Spinal cord (tissue), 9 donors: ENCODE measurements at regions not wholly inside any gene's neighbourhood (a gene's known extent, or its start where the extent isn't known, plus 50 kb on each side); places are given as distances from the start of the nearest gene placed in this dataset.
A peak's percentile ranks its signal among the peaks of the same experiment; 100 is the strongest.

ENCODE experiments used
- DNase-seq, 6 donors: peaks; one replicate each; pipeline versions ENCODE4 v3.0.0 to v3.0.0-alpha.2; 2013 to 2015; ENCODE audit warnings: low spot score in 6 of 6, low read depth in 4 of 6
- H3K27ac ChIP-seq: one replicate; pipeline ENCODE4 v1.5.1; 2013; ENCODE audit warnings: low read depth, low read length, control low read depth
- H3K27me3 ChIP-seq: one replicate; pipeline ENCODE4 v1.6.1; 2013; ENCODE audit warnings: low read length; ENCODE audit not compliant: control insufficient read depth, insufficient read depth
- H3K36me3 ChIP-seq: one replicate; pipeline ENCODE4 v1.6.1; 2013; ENCODE audit warnings: low read length; ENCODE audit not compliant: control insufficient read depth, insufficient read depth
- H3K4me1 ChIP-seq: one replicate; pipeline ENCODE4 v1.6.1; 2013; ENCODE audit warnings: low read length; ENCODE audit not compliant: control insufficient read depth, insufficient read depth
- H3K4me3 ChIP-seq: one replicate; pipeline ENCODE4 v1.5.1; 2013; ENCODE audit warnings: low read depth, low read length, control low read depth
- H3K9me3 ChIP-seq: one replicate; pipeline ENCODE4 v1.6.1; 2013; ENCODE audit warnings: low read length; ENCODE audit not compliant: control insufficient read depth, insufficient read depth
- WGBS: methylation state at CpG from one replicate; pipeline ENCODE4 v1.1.5; 2013; ENCODE audit warnings: missing lambda C conversion rate; ENCODE audit not compliant: insufficient coverage; 5-methylcytosine and 5-hydroxymethylcytosine counted together
- donor health status: healthy.

- Histone ChIP-seq H3K36me3 (no peaks in the 10 kb centered on the region), H3K4me3 (no peak overlapping the region), H3K27ac (no peak overlapping the region), H3K4me1 (peaks cover 6% of the 10 kb centered on the region), H3K27me3 (no peaks in the 10 kb centered on the region), H3K9me3 (no peaks in the 10 kb centered on the region)
- WGBS = 88% methylated on average over 11 of the region's 11 CpGs
- DNase-seq = no peak
Observed at GRCh38 chr15:70490148-70490837, 273.1 kb downstream of the UACA start.

GRCh38 chr15:70488941-70489848 is 274.2 kb downstream of the UACA start:
- no peak for DNase-seq
- H3K27me3 ChIP-seq = no peaks in the 10 kb centered on the region
- H3K36me3 ChIP-seq = no peaks in the 10 kb centered on the region
- H3K27ac ChIP-seq = no peak overlapping the region
- no peak overlapping the region for H3K4me3 ChIP-seq
- WGBS = 85% methylated on average over 11 of the region's 15 CpGs
- H3K9me3 ChIP-seq = no peaks in the 10 kb centered on the region
- no peaks in the 10 kb centered on the region for H3K4me1 ChIP-seq

- WGBS = 8% methylated on average over 3 of the region's 6 CpGs
- H3K4me1 ChIP-seq = no peaks in the 10 kb centered on the region
- no peak overlapping the region for H3K27ac ChIP-seq
- H3K9me3 ChIP-seq = no peaks in the 10 kb centered on the region
- H3K36me3 ChIP-seq = no peaks in the 10 kb centered on the region
- DNase-seq = peak in 4 of 6 donors; percentile 31 to 85 (median 70)
- no peak overlapping the region for H3K4me3 ChIP-seq
- no peaks in the 10 kb centered on the region for H3K27me3 ChIP-seq
Observed at GRCh38 chr15:70488002-70488605, 275.3 kb downstream of the UACA start.

- H3K36me3 ChIP-seq = no peaks in the 10 kb centered on the region
- no peaks in the 10 kb centered on the region for H3K4me1 ChIP-seq
- no peak for DNase-seq
- H3K9me3 ChIP-seq = no peaks in the 10 kb centered on the region
- H3K4me3 ChIP-seq = no peak overlapping the region
- 95% methylated on average over 3 of the region's 3 CpGs for WGBS
- H3K27me3 ChIP-seq = no peaks in the 10 kb centered on the region
- H3K27ac ChIP-seq = no peak overlapping the region
Observed at GRCh38 chr15:70487387-70487740, 276.0 kb downstream of the UACA start.

GRCh38 chr15:70486451-70487386 is 276.6 kb downstream of the UACA start:
- no peaks in the 10 kb centered on the region for H3K27me3 ChIP-seq
- H3K4me1 ChIP-seq = no peaks in the 10 kb centered on the region
- 89% methylated on average over 9 of the region's 17 CpGs for WGBS
- H3K27ac ChIP-seq = no peak overlapping the region
- no peak overlapping the region for H3K4me3 ChIP-seq
- no peak for DNase-seq
- no peaks in the 10 kb centered on the region for H3K9me3 ChIP-seq
- H3K36me3 ChIP-seq = no peaks in the 10 kb centered on the region

- no peak overlapping the region for H3K27ac ChIP-seq
- no peak overlapping the region for H3K4me3 ChIP-seq
Observed at GRCh38 chr15:70486012-70486411, 277.3 kb downstream of the UACA start.

GRCh38 chr15:70484993-70485392 is 278.4 kb downstream of the UACA start:
- WGBS = no CpG with 5 or more reads among the region's 1 CpG
- H3K36me3 ChIP-seq = no peaks in the 10 kb centered on the region
- no peaks in the 10 kb centered on the region for H3K27me3 ChIP-seq
- H3K27ac ChIP-seq = no peak overlapping the region
- H3K4me1 ChIP-seq = no peaks in the 10 kb centered on the region
- H3K4me3 ChIP-seq = no peak overlapping the region
- no peaks in the 10 kb centered on the region for H3K9me3 ChIP-seq
- DNase-seq = no peak

More at GRCh38 chr15:70486012-70486411, 277.3 kb downstream of the UACA start:
- H3K9me3 ChIP-seq = no peaks in the 10 kb centered on the region
- 100% methylated on average over 2 of the region's 2 CpGs for WGBS
- no peaks in the 10 kb centered on the region for H3K27me3 ChIP-seq
- H3K36me3 ChIP-seq = no peaks in the 10 kb centered on the region
- no peak for DNase-seq
- no peaks in the 10 kb centered on the region for H3K4me1 ChIP-seq

GRCh38 chr15:70483513-70483912 is 279.8 kb downstream of the UACA start:
- H3K9me3 ChIP-seq = no peaks in the 10 kb centered on the region
- no peak overlapping the region for H3K27ac ChIP-seq
- H3K36me3 ChIP-seq = no peaks in the 10 kb centered on the region
- H3K27me3 ChIP-seq = no peaks in the 10 kb centered on the region
- 50% methylated on average over 1 of the region's 2 CpGs for WGBS
- peaks cover 3% of the 10 kb centered on the region for H3K4me1 ChIP-seq
- H3K4me3 ChIP-seq = no peak overlapping the region
- DNase-seq = no peak
